ENCODE measurements at regions not wholly inside any gene's neighbourhood (a gene's known extent, or its start where the extent isn't known, plus 50 kb on each side); places are given as distances from the start of the nearest gene placed in this dataset.

GRCh38 chr15:97661796-97662195 is 298.7 kb upstream of the ARRDC4 start:
- no peak for DNase-seq

GRCh38 chr15:97672586-97672985 is 287.9 kb upstream of the ARRDC4 start:
- no peak for DNase-seq

GRCh38 chr15:97678656-97679055 is 281.8 kb upstream of the ARRDC4 start:
- no peak for DNase-seq

GRCh38 chr15:97679106-97679688 is 281.3 kb upstream of the ARRDC4 start:
- DNase-seq = no peak

GRCh38 chr15:97680606-97681220 is 279.8 kb upstream of the ARRDC4 start:
- DNase-seq = no peak

- DNase-seq = no peak
Measured at GRCh38 chr15:97683831-97684230, 276.7 kb upstream of the ARRDC4 start.

GRCh38 chr15:97684249-97684648 is 276.3 kb upstream of the ARRDC4 start:
- DNase-seq = no peak

- no peak for DNase-seq
Measured at GRCh38 chr15:97686324-97686723, 274.2 kb upstream of the ARRDC4 start.

GRCh38 chr15:97687654-97688053 is 272.8 kb upstream of the ARRDC4 start:
- DNase-seq = peak; percentile 87

- no peak for DNase-seq
Measured at GRCh38 chr15:97688177-97688576, 272.3 kb upstream of the ARRDC4 start.

GRCh38 chr15:97688886-97689285 is 271.6 kb upstream of the ARRDC4 start:
- DNase-seq = no peak

GRCh38 chr15:97691078-97691477 is 269.4 kb upstream of the ARRDC4 start:
- no peak for DNase-seq

- no peak for DNase-seq
Measured at GRCh38 chr15:97691799-97692198, 268.7 kb upstream of the ARRDC4 start.

- peak; percentile 94 for DNase-seq
Measured at GRCh38 chr15:97692301-97693015, 268.0 kb upstream of the ARRDC4 start.

GRCh38 chr15:97694456-97694855 is 266.0 kb upstream of the ARRDC4 start:
- DNase-seq = no peak

GRCh38 chr15:97703400-97703799 is 257.1 kb upstream of the ARRDC4 start:
- DNase-seq = no peak

GRCh38 chr15:97706059-97706458 is 254.4 kb upstream of the ARRDC4 start:
- DNase-seq = no peak

- no peak for DNase-seq
Measured at GRCh38 chr15:97708252-97708651, 252.3 kb upstream of the ARRDC4 start.

- DNase-seq = no peak
Measured at GRCh38 chr15:97712530-97712929, 248.0 kb upstream of the ARRDC4 start.

- DNase-seq = no peak
Measured at GRCh38 chr15:97717806-97718205, 242.7 kb upstream of the ARRDC4 start.

GRCh38 chr15:97718509-97718908 is 242.0 kb upstream of the ARRDC4 start:
- no peak for DNase-seq

- DNase-seq = no peak
Measured at GRCh38 chr15:97728791-97729190, 231.7 kb upstream of the ARRDC4 start.

- DNase-seq = no peak
Measured at GRCh38 chr15:97729270-97729669, 231.2 kb upstream of the ARRDC4 start.

- no peak for DNase-seq
Measured at GRCh38 chr15:97730315-97730714, 230.2 kb upstream of the ARRDC4 start.

- DNase-seq = no peak
Measured at GRCh38 chr15:97731859-97732258, 228.6 kb upstream of the ARRDC4 start.

Data from NCI-H524 treated with DMSO at 0.1 percent for 48 hours (cell line).